ENCODE measurements at regions not wholly inside any gene's neighbourhood (a gene's known extent, or its start where the extent isn't known, plus 50 kb on each side); places are given as distances from the start of the nearest gene placed in this dataset.
A peak's percentile ranks its signal among the peaks of the same experiment; 100 is the strongest.

DNA sequence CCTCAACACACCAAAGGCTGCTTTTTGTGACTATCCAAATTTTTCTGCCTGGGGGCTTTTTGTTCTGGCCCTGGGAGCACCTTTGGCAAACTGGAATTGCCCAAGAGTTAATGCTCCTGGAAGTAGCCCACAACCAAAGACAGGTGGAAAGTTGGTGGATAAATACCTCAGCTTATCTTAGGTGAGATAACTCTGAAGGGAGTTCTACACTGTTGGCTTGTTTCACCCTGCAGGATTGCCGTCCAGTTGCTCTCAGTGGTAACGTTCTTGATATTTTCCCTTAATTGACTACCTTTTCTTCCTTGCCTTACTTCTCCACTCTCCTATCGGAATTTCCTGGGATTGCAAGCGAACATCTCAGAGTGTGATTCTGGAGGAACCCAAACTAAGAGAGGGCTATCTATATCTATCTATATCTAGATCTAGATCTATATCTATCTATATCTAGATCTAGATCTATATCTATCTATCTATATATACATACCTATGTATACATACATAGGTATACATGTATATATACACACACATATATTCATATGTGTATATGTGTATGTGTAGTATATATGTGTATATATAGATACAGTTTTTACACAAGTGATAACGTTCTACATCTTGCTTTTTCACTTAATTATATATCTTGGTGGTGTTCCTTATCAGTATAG, 82.6 kb upstream of the DHX15 start:
- DNase-seq = no peak

DNA sequence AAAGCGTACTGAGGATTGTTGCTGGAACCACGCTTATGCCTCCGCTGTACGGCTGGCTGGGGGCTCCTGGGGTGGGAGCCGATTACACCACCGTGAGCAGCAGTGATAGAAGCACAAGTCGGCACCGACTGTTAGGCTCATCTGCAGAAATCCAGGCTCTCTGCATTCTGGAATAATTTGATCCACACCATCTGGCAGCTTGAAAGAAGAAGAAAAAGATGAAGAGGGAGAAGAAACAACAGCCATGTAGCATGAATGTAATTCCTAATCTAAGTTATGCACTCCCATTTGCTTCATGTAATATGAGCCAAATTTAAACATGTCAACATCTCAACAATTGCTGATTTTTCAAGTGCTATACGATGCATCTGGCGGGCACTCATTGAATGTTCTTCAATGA, 84.6 kb upstream of the DHX15 start:
- no peak for DNase-seq

DNA sequence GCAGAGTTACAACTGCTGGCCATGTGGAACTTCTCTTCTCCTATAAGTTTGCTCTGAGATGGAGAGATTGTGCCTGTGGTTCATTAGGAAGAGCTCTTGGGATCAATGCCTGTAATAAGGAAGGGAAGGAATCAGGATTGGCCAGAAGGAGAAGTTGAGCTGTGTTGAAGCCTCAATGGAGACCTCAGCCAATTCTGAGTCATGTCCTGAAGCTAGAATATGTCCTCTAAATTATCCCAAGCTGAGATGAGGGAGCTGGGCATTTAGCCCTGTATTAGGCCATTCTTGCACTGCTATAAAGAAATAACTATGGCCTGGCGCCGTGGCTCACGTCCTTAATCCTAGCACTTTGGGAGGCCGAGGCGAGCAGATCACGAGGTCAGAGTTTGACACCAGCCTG, 85.4 kb upstream of the DHX15 start:
- DNase-seq = no peak

DNA sequence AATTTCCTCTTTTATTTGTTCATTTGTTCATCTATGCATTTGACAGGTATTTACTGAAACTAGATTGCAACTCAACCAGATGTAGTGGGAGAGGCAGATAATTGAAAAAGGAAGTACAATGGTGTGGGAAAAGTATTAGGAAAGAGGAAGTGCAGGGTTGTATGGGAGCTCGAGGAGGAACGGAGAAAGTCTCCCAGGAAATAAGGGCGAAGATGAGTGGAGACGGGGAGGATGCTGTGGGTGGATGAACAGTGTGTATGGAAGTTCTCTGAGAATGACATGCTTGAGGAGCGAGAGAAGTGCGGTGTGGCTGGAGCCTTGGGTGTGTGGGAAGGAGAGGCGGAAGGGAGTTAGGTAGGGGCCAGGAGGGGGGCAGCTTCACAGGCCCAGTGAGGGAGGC, 87.5 kb upstream of the DHX15 start:
- DNase-seq = no peak

DNA sequence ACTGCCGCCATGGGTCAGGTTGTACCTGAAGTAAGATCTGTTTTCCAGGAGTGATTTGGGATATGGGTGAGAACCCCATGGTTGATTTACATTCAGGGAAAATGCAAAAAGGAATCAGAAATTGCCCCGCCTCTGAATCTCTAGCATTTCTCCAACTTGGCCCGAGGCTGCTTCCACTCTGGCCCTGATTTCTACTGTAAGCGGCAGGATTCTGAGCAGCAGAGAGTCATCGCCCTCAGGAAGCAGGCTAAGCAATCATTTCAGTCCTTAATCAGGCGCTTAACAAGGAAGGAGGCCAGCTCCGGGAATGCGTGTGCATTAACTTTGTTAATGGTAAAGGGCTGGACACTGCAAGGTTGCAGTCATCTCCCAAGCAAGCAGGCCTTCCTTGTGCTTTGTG, 88.5 kb upstream of the DHX15 start:
- no peak for DNase-seq

DNA sequence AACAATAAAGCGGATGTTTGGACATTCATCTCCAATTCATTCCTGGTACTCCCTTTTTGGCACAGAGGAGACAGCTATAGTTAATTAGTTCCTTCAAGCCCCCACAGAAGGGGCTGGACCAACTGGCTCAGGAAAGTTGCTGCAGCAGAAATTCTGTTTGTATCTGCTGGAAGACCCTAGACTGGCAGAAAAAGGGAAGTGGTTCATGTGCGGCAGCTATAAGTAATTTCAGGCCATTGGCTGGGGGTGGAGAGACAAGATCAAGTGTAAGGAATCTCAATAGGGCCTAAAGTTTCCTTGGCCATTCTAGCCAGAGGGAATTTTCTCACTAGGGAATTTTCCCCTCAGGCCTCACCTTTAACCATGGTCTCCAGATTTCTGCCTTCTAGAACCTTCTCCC, 89.9 kb upstream of the DHX15 start:
- DNase-seq = peak; percentile 56

DNA sequence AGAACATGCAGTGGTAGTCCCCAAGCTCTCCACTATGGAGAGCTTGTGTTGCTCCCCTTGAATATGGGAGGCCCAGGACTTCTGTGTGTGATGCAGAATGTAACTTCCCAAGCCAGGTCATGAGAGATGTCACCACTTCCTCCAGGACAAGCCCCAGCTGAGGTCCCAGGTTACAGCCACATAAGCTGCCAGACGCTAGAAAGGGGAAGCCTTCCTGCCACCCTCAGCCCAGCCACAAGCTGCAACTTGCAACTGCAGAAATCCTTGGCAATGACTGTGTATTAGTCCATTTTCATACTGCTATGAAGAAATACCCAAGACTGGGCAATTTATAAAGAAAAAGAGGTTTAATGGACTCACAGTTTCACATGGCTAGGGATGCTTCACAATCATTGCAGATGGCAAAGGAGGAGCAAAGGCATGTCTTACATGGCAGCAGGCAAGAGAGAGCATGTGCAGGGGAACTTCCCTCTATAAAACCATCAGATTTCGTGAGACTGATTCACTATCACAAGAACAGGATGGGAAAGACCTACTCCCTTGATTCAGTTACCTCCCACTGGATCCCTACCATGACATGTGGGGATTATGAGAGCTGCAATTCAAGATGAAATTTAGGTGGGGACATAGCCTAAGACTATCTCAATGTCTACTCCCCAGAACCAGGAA, 91.5 kb upstream of the DHX15 start:
- DNase-seq = peak; percentile 8

DNA sequence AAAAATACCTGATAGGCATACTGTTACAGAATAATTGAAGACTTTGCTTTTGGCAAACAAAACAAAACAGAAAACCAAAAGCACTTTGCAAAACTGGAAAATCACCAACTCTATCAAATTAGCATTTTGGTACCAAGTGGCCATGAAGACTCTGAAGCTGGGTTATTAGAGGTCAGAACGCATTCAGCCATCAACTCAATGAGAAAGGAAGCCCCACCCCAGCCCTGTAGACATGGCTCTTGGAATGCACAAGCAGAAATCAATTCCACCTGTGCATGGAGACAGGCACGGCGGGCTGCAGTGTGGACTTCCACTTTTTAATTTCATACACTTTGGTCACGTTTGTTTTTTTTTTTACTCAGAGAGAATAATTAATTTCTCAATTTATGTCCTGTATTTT, 93.6 kb upstream of the DHX15 start:
- no peak for DNase-seq

DNA sequence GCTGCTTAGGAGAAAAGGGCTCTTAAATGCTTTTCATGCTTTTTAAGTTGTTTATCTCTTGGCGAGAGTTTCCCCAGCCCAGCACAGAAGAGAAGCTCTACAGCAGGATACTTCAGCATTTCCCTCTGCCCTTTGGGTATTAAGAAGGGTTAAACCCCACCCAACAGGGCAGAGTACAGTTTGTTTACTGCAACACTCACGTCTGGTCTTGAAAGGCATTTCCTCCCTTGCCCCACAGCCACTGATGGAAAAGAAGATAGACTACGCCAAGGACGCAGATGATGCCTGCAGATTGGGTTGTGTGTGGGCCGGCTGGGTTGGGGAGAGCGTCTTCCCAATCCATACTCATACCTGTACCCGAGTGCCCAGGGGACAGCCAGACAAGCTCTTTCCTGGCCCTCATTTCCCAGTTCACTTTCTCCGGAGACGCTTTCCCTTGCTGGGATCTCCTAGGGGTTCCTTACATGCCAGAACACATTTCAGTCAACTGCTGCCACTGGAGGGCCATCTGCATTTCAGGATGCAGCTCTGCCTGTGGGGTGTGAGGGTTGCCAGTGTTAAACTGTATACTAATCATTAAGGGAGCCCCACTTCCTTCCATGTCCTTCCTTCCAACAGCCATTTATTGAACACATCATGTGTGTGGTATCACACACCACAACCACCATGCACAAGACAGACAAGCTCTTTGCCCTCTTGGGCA, 96.5 kb upstream of the DHX15 start:
- DNase-seq = peak; percentile 60

DNA sequence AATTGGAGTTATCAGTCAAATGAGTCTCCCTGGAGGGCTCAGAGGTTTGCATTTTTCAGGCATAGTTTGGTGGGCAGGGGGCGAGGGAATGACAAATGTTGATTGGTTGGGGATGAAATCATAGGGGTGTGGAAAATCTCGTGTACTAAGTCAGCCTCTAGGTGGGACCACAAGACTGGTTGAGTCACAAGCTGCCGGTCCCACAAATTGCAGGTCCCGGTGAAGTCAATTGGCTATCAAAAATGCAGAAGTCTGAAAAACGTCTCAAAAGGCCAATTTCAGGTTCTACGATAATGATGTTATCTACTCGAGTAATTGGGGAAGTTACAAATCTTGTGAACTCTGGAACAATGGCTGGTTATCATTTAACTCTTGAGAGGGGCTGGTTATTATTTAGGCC, 98.8 kb upstream of the DHX15 start:
- DNase-seq = peak; percentile 66

DNA sequence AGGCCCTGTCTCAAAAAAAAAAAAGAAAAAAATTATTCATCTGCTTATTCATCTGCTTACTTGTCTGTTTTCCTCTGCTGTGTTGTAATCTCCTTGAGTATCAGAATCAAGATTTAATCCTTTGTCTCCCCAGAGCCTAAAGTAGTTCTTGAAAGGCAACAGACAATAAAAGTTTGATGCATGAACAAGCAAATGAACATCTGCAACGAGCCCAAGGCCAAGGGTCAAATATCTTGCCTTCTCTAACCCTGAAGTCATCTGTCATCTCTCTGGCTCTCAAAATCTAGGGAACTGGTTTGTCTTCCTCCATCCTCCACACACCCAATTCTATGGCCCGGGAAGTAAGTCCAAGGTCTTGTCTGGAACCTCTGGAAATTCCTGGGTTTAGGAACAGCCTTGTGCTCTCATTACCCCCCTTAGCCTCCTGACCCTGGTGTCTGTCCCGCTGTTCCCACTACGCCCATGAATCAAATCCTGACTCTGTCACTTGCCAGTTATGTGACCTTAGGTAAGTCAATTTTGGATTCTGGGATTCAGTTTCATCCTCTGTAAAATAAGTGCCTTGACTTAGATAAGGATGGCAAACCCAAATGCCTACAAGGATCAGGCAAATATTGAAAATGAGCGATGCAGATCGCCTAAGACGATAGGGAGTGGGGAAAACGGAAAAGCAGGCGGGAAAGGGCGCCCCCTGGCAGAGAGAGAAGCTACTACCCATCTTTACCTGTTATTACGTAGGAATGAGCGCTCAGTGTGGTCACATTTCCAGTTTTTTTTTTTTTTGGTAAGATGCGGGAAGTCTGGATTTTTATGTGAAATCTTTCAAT, 102.7 kb upstream of the DHX15 start:
- DNase-seq = peak; percentile 45

DNA sequence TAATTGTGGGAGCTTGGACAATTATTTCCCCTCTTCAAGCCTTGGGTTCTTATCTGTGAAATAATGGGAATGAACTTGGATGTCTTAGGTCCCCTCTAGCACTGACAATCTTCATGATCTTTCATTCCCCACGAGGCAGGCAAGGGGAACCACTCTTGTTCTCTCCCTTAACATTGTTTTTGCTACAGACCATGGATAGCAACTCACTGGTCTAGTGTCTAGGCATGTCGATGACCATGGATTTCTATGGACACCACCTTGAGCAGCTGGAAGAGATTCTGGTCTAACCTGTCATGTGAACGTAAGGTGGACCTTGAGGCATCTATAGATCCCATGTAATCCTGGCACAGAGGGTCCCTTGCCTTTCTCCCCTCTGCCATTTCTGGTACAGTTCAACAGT, 104.1 kb upstream of the DHX15 start:
- no peak for DNase-seq

DNA sequence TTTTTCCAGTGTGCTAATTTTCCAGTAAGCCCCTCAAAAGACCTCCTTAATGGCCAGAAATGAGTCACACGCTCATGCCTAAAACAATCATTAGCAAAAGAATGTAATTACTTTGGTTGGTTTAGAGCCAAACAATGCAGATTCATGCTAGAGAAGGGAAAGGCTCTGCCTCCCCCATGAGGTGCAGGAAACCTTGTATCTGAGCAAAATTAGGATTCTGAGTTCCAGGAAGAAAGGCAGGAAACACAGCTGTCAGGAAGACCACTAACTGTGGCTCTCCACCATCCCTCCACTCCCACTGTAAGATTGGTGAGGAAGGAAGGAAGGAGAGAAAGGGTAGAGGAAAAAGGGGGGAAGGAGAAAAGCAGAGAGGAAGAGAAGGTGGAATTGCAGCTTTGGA, 104.9 kb upstream of the DHX15 start:
- no peak for DNase-seq

DNA sequence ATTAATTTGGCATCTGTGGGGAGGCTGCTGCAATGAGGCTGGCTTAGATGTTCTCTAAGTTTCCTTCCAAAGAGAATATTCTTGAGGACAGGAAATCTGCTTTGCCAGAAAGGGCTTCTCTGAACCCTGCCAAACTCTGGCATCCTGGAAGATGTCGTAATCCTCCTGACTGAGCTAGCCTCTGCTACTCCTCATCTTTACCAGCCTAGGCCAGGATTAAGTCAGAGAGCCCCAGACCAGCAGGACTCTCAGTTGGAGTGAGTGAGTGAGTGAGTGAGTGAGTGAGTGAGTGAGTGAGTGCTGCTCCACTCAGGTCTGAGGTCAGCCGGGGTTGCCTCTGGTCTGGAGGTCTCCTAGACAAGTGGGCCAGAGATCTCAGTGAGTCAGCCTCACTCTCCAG, 104.9 kb upstream of the SOD3 start:
- DNase-seq = no peak

DNA sequence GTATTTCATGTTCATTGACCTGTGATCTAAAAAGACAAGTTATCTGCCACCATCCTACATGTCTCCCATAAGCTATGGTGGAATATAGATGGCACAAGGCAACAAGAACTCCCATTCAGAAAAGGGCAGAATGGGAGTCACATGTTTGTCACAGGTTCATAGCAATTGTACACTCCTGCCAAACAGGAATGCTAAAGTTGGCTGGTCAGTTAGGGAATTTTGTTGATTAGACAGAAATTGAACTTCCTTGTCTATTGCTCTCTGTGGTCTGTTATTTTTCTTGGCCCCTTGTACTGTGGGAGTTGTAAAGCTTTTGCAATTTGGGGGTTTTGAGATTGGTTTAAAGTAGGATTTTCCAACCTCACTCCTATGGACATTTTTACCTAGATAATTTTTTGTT, 101.7 kb upstream of the SOD3 start:
- no peak for DNase-seq

DNA sequence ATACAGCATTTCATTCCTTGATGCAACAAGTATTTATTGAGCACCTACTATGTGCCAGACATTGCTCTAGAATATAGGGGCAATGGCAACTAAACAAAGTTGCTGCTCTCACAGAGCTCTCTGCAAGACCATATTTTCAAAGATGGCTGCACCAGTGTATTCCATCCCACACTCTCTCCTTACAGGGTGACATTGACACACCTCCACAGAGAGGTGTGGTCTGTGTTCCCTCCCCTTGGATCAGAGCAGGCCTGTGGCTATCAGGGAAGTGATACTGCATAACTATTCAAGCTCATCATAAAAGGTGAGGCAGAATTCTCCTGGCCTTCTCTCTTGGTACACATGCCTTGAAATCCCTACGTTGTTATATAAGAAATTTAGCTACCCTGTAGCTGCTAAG, 95.3 kb upstream of the SOD3 start:
- DNase-seq = no peak

DNA sequence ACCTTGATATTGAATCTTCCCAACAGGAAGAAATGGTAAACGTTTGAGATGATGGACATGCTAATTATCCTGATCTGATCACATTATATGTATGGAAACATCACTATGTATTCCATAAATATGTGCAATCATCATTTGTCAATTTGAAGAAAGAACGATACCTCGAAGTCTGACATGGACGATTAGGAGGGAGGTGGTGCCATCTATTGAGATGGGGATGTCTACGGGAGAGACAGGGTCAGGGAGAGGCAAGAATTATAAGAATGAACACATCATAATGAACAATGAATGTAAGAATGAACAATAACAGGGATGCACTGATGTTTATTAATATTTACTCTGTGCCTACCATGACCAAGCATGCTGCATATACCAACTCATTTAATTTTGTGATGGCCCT, 93.7 kb upstream of the SOD3 start:
- DNase-seq = no peak

DNA sequence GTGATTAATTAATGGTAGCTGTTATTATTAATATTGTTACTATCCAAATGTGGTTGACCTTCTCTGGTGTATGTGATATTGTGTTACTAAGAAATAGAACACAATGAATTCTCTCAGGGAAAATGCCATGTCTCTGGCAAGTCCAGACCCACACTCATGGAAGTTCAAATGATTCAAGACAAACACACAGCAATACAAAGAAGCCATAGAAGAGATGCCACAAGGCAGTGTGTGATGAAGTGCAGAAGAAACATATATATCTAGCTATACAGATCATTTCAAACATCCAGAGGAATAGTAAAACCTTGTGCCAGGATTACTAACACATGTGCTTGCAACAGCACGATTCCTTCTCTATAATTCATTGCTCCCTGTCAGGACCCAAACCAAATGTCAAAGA, 93.1 kb upstream of the SOD3 start:
- no peak for DNase-seq

DNA sequence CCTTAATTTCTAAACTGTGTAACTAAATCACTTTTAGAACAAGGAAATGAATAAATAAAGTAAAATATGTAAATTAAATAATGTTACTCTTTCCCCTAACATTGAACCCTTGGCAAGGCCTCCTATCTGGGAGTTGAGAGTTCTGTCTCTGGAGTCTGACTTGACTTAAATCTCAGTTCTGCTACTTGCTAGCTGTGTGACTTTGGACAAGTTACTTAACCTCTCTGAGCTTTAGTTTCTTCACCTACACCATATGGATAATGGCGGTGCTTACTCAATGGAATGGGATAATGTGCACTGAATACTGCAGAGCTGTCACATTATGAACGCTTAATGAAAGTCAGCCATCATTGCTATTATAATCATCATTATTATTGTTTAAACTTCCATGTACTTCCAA, 92.1 kb upstream of the SOD3 start:
- DNase-seq = no peak

DNA sequence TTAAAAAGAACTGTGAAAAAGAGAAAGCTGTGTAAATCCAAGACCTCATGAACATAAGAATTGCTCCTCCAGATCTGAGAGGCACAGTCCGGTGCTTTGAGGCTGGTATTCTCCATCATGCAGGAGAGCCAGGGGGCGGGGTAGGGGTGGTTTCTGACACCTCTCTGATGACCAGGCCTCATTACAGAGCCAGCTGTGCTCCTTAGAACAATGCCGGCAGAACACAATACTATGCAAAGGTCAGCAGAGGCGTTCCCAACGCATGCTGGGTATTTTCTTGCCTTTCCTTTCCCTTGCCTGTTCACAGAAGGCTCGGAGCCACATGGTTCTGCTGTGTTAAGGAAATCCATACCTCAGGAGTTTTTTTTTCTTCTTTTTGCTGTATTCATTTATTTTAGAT, 91.2 kb upstream of the SOD3 start:
- no peak for DNase-seq

DNA sequence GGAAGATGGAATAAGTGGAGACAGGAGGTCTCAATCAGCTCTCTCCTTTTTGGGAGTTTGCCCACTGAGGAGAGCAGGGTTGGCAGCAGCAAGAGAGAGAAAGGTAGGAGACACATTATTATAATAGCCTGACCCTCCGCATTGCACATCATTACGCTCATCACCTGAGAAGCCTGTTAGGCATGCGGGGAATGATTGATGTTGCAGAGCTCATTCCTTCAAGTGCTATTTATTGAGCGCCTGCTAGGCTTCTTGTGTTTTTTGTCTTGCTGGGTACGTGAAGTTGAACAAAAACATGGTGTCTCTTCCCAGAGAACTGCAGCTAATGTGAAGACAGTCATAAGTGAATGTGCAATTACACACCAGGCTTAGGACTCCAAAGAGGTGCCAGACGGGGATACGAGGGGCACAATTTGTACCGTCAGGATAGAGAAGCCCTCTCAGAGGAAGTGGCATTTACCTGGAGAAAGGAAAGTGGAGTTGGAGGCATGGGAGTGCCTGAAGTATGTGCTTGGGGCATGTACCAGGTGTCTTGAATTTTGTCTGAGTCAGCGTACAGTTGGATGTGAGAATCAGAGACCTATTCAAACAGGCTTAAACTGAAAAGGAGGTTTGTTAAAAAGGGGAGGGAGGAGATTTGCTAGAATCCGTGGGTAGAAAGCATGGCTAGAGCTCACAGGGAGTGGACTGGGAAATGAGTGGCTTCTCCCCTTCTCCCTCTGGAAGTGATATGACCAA, 90.2 kb upstream of the SOD3 start:
- no peak for DNase-seq

DNA sequence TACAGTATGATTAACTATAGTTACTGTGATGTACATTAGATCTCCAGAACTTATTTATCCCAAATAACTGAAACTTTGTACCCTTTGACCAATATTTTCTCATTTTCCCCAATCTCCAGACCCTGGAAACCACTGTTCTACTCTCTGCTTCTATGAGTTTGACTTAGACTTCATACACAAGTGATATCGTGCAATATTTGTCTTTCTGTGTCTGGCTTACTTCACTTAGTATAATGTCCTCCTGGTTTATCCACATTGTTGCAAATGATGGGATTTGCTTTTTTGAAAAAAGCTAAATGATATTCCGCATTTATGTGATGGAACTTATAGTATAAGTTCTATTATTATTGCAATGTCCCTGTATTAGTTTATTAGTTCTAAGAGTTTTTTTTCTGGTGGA, 81.8 kb upstream of the SOD3 start:
- no peak for DNase-seq

DNA sequence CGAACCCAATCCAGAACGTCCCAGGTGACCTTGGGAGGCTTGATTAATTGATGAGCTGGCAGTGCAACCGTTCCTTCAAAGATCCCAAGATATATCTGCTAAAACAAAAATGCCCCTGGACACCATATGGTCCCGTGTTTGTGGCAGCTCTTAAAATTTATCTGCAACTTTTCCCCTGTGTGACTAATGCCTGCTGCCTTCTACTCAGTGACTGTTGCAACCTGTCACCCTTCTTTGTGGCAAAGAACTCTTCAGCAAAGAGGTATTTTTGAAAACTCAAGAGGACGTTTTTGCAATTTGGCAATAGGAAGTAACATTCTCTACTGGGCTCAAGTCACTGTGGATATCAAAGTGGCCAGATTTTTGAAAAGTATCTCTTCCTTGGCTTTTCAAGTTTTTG, 75.8 kb upstream of the SOD3 start:
- no peak for DNase-seq

Measured in hematopoietic multipotent progenitor cell treated with erythropoietin and hydrocortisone succinate and interleukin-3 and kit ligand, for 6 days (in vitro differentiated cells).